Epithelial cell of proximal tubule (primary cell): ENCODE measurements at regions not wholly inside any gene's neighbourhood (a gene's known extent, or its start where the extent isn't known, plus 50 kb on each side); places are given as distances from the start of the nearest gene placed in this dataset.

Source experiments
- DNase-seq: peaks from one replicate; pipeline ENCODE4 v3.0.0-alpha.2; 2011; ENCODE audit warnings: low read depth
- H3K4me3 ChIP-seq: 2 replicates; pipeline ENCODE4 v1.5.1; 2011; ENCODE audit warnings: low read depth, mild to moderate bottlenecking, low read length
- TF ChIP-seq, protein P1 (sequence below): conservative IDR thresholded peaks from 2 replicates; pipeline ENCODE4 v1.5.1; 2012; ENCODE audit warnings: low read depth, mild to moderate bottlenecking, low read length

GRCh38 chr4:62881901-62882300 is 1527.3 kb downstream of the TECRL start:
- no peak overlapping the region for H3K4me3 ChIP-seq
- peak; percentile 4 for DNase-seq
- TF ChIP-seq, protein P1, sequence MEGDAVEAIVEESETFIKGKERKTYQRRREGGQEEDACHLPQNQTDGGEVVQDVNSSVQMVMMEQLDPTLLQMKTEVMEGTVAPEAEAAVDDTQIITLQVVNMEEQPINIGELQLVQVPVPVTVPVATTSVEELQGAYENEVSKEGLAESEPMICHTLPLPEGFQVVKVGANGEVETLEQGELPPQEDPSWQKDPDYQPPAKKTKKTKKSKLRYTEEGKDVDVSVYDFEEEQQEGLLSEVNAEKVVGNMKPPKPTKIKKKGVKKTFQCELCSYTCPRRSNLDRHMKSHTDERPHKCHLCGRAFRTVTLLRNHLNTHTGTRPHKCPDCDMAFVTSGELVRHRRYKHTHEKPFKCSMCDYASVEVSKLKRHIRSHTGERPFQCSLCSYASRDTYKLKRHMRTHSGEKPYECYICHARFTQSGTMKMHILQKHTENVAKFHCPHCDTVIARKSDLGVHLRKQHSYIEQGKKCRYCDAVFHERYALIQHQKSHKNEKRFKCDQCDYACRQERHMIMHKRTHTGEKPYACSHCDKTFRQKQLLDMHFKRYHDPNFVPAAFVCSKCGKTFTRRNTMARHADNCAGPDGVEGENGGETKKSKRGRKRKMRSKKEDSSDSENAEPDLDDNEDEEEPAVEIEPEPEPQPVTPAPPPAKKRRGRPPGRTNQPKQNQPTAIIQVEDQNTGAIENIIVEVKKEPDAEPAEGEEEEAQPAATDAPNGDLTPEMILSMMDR, result no peak

GRCh38 chr4:62881210-62881609 is 1528.0 kb downstream of the TECRL start:
- no peak overlapping the region for H3K4me3 ChIP-seq
- no peak for DNase-seq
- TF ChIP-seq, protein P1, result no peak

DNA sequence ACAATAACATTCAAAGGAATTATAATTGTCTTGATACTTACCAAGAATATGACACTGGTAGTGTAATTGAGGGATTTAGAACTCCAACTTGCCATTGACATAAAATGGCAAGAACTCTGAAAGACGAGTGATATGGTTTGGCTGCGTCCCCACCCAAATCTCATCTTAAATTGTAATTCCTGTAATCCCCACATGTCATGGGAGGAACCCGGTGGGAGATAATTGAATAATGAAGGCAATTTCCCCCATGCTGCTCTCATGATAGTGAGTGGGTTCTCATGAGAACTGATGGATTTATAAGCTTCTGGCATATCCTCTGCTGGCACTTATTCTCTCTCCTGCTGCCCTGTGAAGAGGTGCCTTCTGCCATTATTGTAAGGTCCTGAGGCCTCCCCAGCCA is 1536.4 kb downstream of the TECRL start:
- no peak for DNase-seq
- H3K4me3 ChIP-seq, result no peak overlapping the region
- TF ChIP-seq, protein P1, result no peak

DNA sequence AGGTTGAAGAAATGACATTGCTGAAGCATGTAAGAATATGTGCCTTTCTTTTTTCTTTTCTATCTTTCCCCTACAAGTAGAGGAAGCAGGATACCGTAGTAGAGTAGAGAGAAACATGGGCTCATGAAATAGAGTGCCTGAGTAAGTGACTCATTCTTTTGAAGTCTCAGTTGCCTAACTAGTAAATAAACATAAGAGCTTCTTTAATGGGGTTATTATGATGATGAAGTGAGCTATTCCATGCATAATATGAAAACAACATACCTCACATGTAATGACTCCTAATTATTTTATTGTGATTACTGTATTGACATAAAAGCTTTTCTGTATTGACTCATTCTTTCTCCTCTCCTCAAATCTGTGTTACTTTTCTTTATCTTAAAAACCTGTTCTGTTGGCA is 1538.2 kb downstream of the TECRL start:
- no peak for DNase-seq
- no peak overlapping the region for H3K4me3 ChIP-seq
- TF ChIP-seq, protein P1, result no peak

DNA sequence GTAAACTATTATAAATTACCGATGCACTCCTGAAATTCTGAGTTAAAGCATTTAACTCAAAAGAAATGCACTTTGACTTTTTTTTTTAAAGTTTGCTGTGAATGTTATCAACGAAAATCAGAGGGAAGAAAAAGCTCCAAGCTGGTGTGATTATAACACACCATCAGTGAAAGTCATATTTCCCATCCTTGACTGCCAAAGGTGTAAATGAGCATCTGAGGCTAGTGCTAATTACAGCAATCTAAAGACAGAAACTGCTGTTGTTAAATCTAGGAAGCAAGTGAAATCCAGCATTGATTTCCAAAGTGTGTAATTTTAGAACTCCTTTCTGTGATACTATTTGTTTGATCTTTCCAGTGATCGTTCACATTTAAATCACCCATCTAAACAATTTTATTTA is 1538.8 kb downstream of the TECRL start:
- TF ChIP-seq, protein P1, result no peak
- H3K4me3 ChIP-seq, result no peak overlapping the region
- no peak for DNase-seq

DNA sequence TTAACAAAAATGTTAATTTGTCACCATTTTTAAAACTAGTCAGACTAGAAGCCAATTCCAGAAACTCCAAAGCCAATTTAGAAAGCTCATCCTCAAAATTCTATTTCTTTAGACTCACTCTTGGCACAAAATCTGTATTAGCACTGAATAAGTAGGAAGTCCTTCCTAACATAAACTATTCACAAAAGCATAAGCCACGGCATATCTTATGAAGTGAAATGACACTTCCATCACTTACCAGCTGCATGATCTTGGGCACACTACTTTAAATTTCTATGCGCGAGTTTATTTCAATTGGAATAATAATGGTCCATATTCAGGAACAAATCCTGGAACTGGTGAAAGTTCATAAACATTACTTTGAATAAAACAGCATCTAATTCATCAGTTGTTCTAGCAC is 1544.0 kb downstream of the TECRL start:
- TF ChIP-seq, protein P1, result no peak
- H3K4me3 ChIP-seq, result no peak overlapping the region
- DNase-seq, result no peak

DNA sequence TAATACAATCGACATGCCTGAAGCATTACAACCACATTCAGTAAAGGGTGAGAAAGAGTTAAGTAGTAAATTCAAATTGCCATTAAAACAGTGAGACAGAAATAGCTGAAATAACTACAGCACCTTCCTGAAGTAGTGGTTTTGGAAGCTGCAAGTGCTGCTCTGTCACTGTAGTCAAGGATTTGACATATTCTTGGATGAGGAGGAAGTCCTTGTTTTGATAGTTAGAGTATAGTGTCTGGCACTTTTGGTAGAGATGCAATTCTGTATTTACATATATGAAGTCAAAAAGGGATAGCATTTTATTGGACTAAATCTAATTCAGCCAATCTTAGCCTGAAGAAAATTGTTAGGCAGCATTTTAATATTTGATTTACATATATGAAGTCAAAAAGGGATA is 1559.6 kb downstream of the TECRL start:
- TF ChIP-seq, protein P1, result no peak
- DNase-seq, result no peak
- H3K4me3 ChIP-seq, result no peak overlapping the region
